OCI-M1 (cell line): ENCODE measurements at regions not wholly inside any gene's neighbourhood (a gene's known extent, or its start where the extent isn't known, plus 50 kb on each side); places are given as distances from the start of the nearest gene placed in this dataset.
A peak's percentile ranks its signal among the peaks of the same experiment; 100 is the strongest.

ENCODE experiments used
- DNase-seq: peaks from one replicate; lab custom pipeline; 2025; lab: John Stamatoyannopoulos, UW

GRCh38 chr15:92304223-92304975 lies 89.3 kb upstream of the ST8SIA2 start:
- DNase-seq: no peak

- DNase-seq: no peak
Measured at GRCh38 chr15:92305343-92305742, 88.3 kb upstream of the ST8SIA2 start.

- peak; percentile 51 for DNase-seq
Measured at GRCh38 chr15:92306663-92307062, 87.0 kb upstream of the ST8SIA2 start.

GRCh38 chr15:92315144-92315543 lies 78.5 kb upstream of the ST8SIA2 start:
- DNase-seq: no peak

- no peak for DNase-seq
Measured at GRCh38 chr15:92315595-92316211, 78.0 kb upstream of the ST8SIA2 start.

GRCh38 chr15:92316586-92317295 lies 76.9 kb upstream of the ST8SIA2 start:
- no peak for DNase-seq

- no peak for DNase-seq
Measured at GRCh38 chr15:92320012-92320699, 73.5 kb upstream of the ST8SIA2 start.

- no peak for DNase-seq
Measured at GRCh38 chr15:92322566-92323355, 70.9 kb upstream of the ST8SIA2 start.

GRCh38 chr15:92323525-92323924 lies 70.2 kb upstream of the ST8SIA2 start:
- no peak for DNase-seq

- no peak for DNase-seq
Measured at GRCh38 chr15:92324101-92324963, 69.3 kb upstream of the ST8SIA2 start.

- DNase-seq: no peak
Measured at GRCh38 chr15:92326236-92326635, 67.4 kb upstream of the ST8SIA2 start.

- DNase-seq: no peak
Measured at GRCh38 chr15:92327033-92327432, 66.6 kb upstream of the ST8SIA2 start.

- no peak for DNase-seq
Measured at GRCh38 chr15:92328207-92328606, 65.5 kb upstream of the ST8SIA2 start.

- DNase-seq: no peak
Measured at GRCh38 chr15:92332125-92332899, 61.4 kb upstream of the ST8SIA2 start.

- DNase-seq: no peak
Measured at GRCh38 chr15:92333709-92334108, 60.0 kb upstream of the ST8SIA2 start.

- DNase-seq: no peak
Measured at GRCh38 chr15:92336419-92336987, 57.2 kb upstream of the ST8SIA2 start.

- no peak for DNase-seq
Measured at GRCh38 chr15:92339361-92339760, 54.3 kb upstream of the ST8SIA2 start.
